ENCODE measurements at regions not wholly inside any gene's neighbourhood (a gene's known extent, or its start where the extent isn't known, plus 50 kb on each side); places are given as distances from the start of the nearest gene placed in this dataset.

- intact Hi-C loops (cut with micrococcal nuclease) (no loop called here), in situ Hi-C loops (cut with MboI; ENCODE audit: low sequenced_read_pairs) (no loop called here), dilution Hi-C loops (cut with HindIII; ENCODE audit: low sequenced_read_pairs, unreplicated experiment) (no loop called here)
- H2BK5ac ChIP-seq (ENCODE audit: low read depth, low read length, poor library complexity, severe bottlenecking), result peak overlapping the region; percentile 59
- no peaks in the 10 kb centered on the region for H4K20me1 ChIP-seq (ENCODE audit: insufficient read depth, low read length)
- no TSS peak for BruUV-seq (replicated peaks)
- peak overlapping the region; percentile 83 for H2AK9ac ChIP-seq (replicated peaks; ENCODE audit: low read depth, low read length, poor library complexity)
- H4K8ac ChIP-seq (ENCODE audit: low read depth in 2 of 2, low read length in 2 of 2), result peak overlapping the region in 1 of 2 experiments; percentile 52; a peak in 1 of 4 replicates
- no peaks in the 10 kb centered on the region for H3K36me3 ChIP-seq (ENCODE audit: control insufficient read depth, insufficient read depth, low read length)
- H3K9ac ChIP-seq (ENCODE audit: low read depth, low read length), result no peak overlapping the region
- peak overlapping the region; percentile 14; the same call in 1 of the 2 replicates for H3K27ac ChIP-seq (ENCODE audit: insufficient read depth, low read length)
- CTCF ChIA-PET, result no interaction called here
- peak overlapping the region; percentile 83 for H2AFZ ChIP-seq (replicated peaks; ENCODE audit: low read length, poor library complexity)
- H3K4me3 ChIP-seq (ENCODE audit: insufficient read depth, low read depth, low read length), result no peak overlapping the region
- peak overlapping the region; percentile 14; the same call in 1 of the 3 replicates for H2BK15ac ChIP-seq (ENCODE audit: low read depth, low read length)
- no peaks in the 10 kb centered on the region for H3K79me1 ChIP-seq (ENCODE audit: low read depth in 1 of 2, low read length in 2 of 2)
- H4K5ac ChIP-seq (ENCODE audit: low read depth, low read length), result no peak overlapping the region; the same call in 1 of the 2 replicates
- H3K18ac ChIP-seq (ENCODE audit: low read depth, low read length), result peak overlapping the region; percentile 19; the same call in 1 of the 2 replicates
- POLR2A ChIA-PET (ENCODE audit: unreplicated experiment), result no interaction called here
- peak overlapping the region; percentile 81 for H4K91ac ChIP-seq (ENCODE audit: insufficient read depth, low read depth, low read length)
- peaks cover 17% of the 10 kb centered on the region for H3K9me1 ChIP-seq (ENCODE audit: insufficient read depth, low read length)
- H2AK5ac ChIP-seq (ENCODE audit: low read depth, low read length), result no peak overlapping the region
- H3K4me1 ChIP-seq (ENCODE audit: control insufficient read depth, insufficient read depth, low read length), result peaks cover 27% of the 10 kb centered on the region
- WGBS, 2 experiments (ENCODE audit: extremely low coverage in 2 of 2, insufficient read length in 1 of 2), result 80% methylated on average over 3 of the region's 18 CpGs; no CpG with 5 or more reads in 1 of the 2 experiments
- H3K4ac ChIP-seq (ENCODE audit: low read depth, low read length), result peak overlapping the region; percentile 92
- 0 out of 2 replicates have a peak overlapping the region, but pooled peaks have one; percentile 37 for H3K23ac ChIP-seq (ENCODE audit: low read depth, low read length)
- no peaks in the 10 kb centered on the region for H3K9me3 ChIP-seq (ENCODE audit: control insufficient read depth, insufficient read depth, low read length)
- H3K4me2 ChIP-seq (ENCODE audit: low read depth, low read length), result no peak overlapping the region
- 0 out of 2 replicates have a peak overlapping the region, but pooled peaks have one; percentile 38 for H3K56ac ChIP-seq (ENCODE audit: extremely low read depth, insufficient read depth, low read length)
- DNase-seq (no peak), ATAC-seq (ENCODE audit: low read depth) (no peak)
- H3K27me3 ChIP-seq (ENCODE audit: control insufficient read depth, insufficient read depth, low read length), result no peaks in the 10 kb centered on the region
- H3K14ac ChIP-seq (replicated peaks; ENCODE audit: low read depth, low read length), result peak overlapping the region; percentile 78
- H2BK20ac ChIP-seq (ENCODE audit: low read depth, low read length), result peak overlapping the region; percentile 88
- peak overlapping the region; percentile 85 for H2BK120ac ChIP-seq (ENCODE audit: low read depth, low read length)
- TF ChIP-seq RAD21 (IDR thresholded peaks at IDR 0.05; ENCODE audit: low read length) (no peak), CTCF (conservative IDR thresholded peaks at IDR 0.05; ENCODE audit: low read depth, low read length) (no peak), RFX5 (IDR thresholded peaks at IDR 0.05; ENCODE audit: low read depth, low read length) (no peak), CHD1 (IDR thresholded peaks at IDR 0.05; ENCODE audit: low read depth, low read length) (no peak), MXI1 (IDR thresholded peaks at IDR 0.05; ENCODE audit: borderline replicate concordance, low read depth, low read length) (no peak), USF2 (IDR thresholded peaks at IDR 0.05; ENCODE audit: low read depth, low read length) (no peak), NFE2L2 (IDR thresholded peaks at IDR 0.05; ENCODE audit: low read depth, low read length) (no peak), FOS (IDR thresholded peaks at IDR 0.05; ENCODE audit: low read depth, low read length) (no peak), MAZ (IDR thresholded peaks at IDR 0.05; ENCODE audit: borderline replicate concordance, low read depth, low read length) (no peak), RCOR1 (IDR thresholded peaks at IDR 0.05; ENCODE audit: insufficient replicate concordance, low read length) (no peak), SMC3 (IDR thresholded peaks at IDR 0.05; ENCODE audit: low read depth, low read length) (no peak), POLR2A (IDR thresholded peaks at IDR 0.05; ENCODE audit: low read depth, low read length) (no peak), BHLHE40 (IDR thresholded peaks at IDR 0.05; ENCODE audit: low read depth, low read length) (no peak), MAFK (IDR thresholded peaks at IDR 0.05; ENCODE audit: low read depth, low read length) (no peak), ELK1 (IDR thresholded peaks at IDR 0.05; ENCODE audit: borderline replicate concordance, low read depth, low read length) (no peak)
Measured at GRCh38 chrX:39756086-39756883, 341.5 kb downstream of the BCOR start.

All from IMR-90 (cell line).